ENCODE measurements at regions not wholly inside any gene's neighbourhood (a gene's known extent, or its start where the extent isn't known, plus 50 kb on each side); places are given as distances from the start of the nearest gene placed in this dataset.
"Not testable (repeated sequence)": the region's sequence is repeated elsewhere in the genome, so short reads cannot be mapped to it uniquely, and the experiment has no call there.

- DNase-seq: no peak
These were observed 81.6 kb upstream of the MANSC4 start for GRCh38 chr12:27861428-27862167.

- DNase-seq: no peak
These were observed 79.6 kb upstream of the MANSC4 start for GRCh38 chr12:27859648-27860047.

GRCh38 chr12:27857006-27857405 is 77.0 kb upstream of the MANSC4 start:
- not testable (repeated sequence) for DNase-seq

GRCh38 chr12:27852742-27853141 is 72.7 kb upstream of the MANSC4 start:
- no peak for DNase-seq

Measured in bone marrow (tissue), 2 donors.